ENCODE measurements at regions not wholly inside any gene's neighbourhood (a gene's known extent, or its start where the extent isn't known, plus 50 kb on each side); places are given as distances from the start of the nearest gene placed in this dataset.

- WGBS (ENCODE audit: low lambda C conversion rate): 14% methylated on average over 2 of the region's 2 CpGs
Measured at GRCh38 chr13:48908381-48909055, 67.2 kb upstream of the FNDC3A start.

More at GRCh38 chr13:48908381-48909055, 67.2 kb upstream of the FNDC3A start:
- H3K9me2 ChIP-seq: no peaks in the 10 kb centered on the region
- no peaks in the 10 kb centered on the region for H4K20me1 ChIP-seq (ENCODE audit: insufficient read depth)
- POLR2A ChIA-PET: no interaction called here
- peaks cover 12% of the 10 kb centered on the region for H3F3A ChIP-seq (replicated peaks; ENCODE audit: insufficient read depth)
- peak overlapping the region; percentile 64 for H3K4me2 ChIP-seq
- DNase-seq: no peak
- H3K9ac ChIP-seq: no peak overlapping the region
- no peaks in the 10 kb centered on the region for H3K27me3 ChIP-seq (ENCODE audit: insufficient read depth)
- H2AFZ ChIP-seq (ENCODE audit: low read depth): peak overlapping the region; percentile 64
- peaks cover 0 to 3% of the 10 kb centered on the region in 2 experiments; a peak in 1 of 4 replicates for H3K4me1 ChIP-seq (ENCODE audit: control insufficient read depth in 1 of 2, insufficient read depth in 2 of 2, low read depth in 1 of 2, low read length in 1 of 2)
- H3K9me3 ChIP-seq: no peaks in the 10 kb centered on the region
- peak overlapping the region; percentile 58 to 78; a peak in 3 of 4 replicates for H3K27ac ChIP-seq (ENCODE audit: low read depth in 2 of 2, low read length in 1 of 2)
- no peaks in the 10 kb centered on the region for H3K79me2 ChIP-seq (ENCODE audit: insufficient read depth)
- CTCF ChIA-PET: interaction anchor here (0.8 kb wide), 1 partner anchor 23 kb away, joined by 3 read pairs; no protein-coding TSS in a partner anchor
- no peaks in the 10 kb centered on the region for H3K36me3 ChIP-seq (replicated peaks in 1 of 2; ENCODE audit: control insufficient read depth in 1 of 2, insufficient read depth in 2 of 2, low read length in 1 of 2)
- H3K4me3 ChIP-seq (ENCODE audit: low read depth in 2 of 2, low read length in 1 of 2): peak overlapping the region in 1 of 2 experiments; percentile 40; a peak in 3 of 4 replicates
- TF ChIP-seq CHD2 (IDR thresholded peaks at IDR 0.05; ENCODE audit: low read length, partially characterized antibody) (no peak), USF1 (IDR thresholded peaks at IDR 0.05; ENCODE audit: borderline replicate concordance, low read depth) (no peak), YY1 (IDR thresholded peaks at IDR 0.05; ENCODE audit: low read depth) (no peak), FOXJ3 (CRISPR knock-in tag; IDR thresholded peaks at IDR 0.05) (no peak), JUND (IDR thresholded peaks at IDR 0.05) (peak; percentile 72), FOSL2 (IDR thresholded peaks at IDR 0.05; ENCODE audit: borderline replicate concordance, low read depth) (peak; percentile 68; the same call in 1 of the 2 replicates), TEAD4 (IDR thresholded peaks at IDR 0.05; ENCODE audit: borderline replicate concordance, insufficient read depth) (peak; percentile 44; the same call in 1 of the 2 replicates), NFIC (IDR thresholded peaks at IDR 0.05; ENCODE audit: borderline replicate concordance) (peak; percentile 65), USF2 (IDR thresholded peaks at IDR 0.05; ENCODE audit: borderline replicate concordance, low read depth, low read length) (no peak), EP300 (IDR thresholded peaks at IDR 0.05; ENCODE audit: borderline replicate concordance in 1 of 2, low read depth in 1 of 2, low read length in 1 of 2) (peak in 1 of 2 experiments; percentile 52; a peak in 1 of 4 replicates), ELF1 (IDR thresholded peaks at IDR 0.05) (no peak), PBX3 (IDR thresholded peaks at IDR 0.05) (peak; percentile 78), MAX (IDR thresholded peaks at IDR 0.05; ENCODE audit: low read depth) (no peak), GABPA (IDR thresholded peaks at IDR 0.05; ENCODE audit: low read depth) (no peak), TCF12 (IDR thresholded peaks at IDR 0.05) (peak; percentile 82), POLR2AphosphoS5 (IDR thresholded peaks at IDR 0.05; ENCODE audit: low read depth, low read length) (no peak), ZBTB33 (IDR thresholded peaks at IDR 0.05; ENCODE audit: borderline replicate concordance, low read depth) (0 out of 2 replicates have a peak, but pooled peaks have one; percentile 17), TAF1 (IDR thresholded peaks at IDR 0.05; ENCODE audit: borderline replicate concordance, low read depth, low read length) (no peak), FOXM1 (IDR thresholded peaks at IDR 0.05; ENCODE audit: low read depth) (0 out of 2 replicates have a peak, but pooled peaks have one; percentile 51), RAD21 (IDR thresholded peaks at IDR 0.05; ENCODE audit: low read length) (no peak), RCOR1 (IDR thresholded peaks at IDR 0.05; ENCODE audit: low read length) (no peak), RXRA (IDR thresholded peaks at IDR 0.05; ENCODE audit: borderline replicate concordance, low read depth) (peak; percentile 49; the same call in 1 of the 2 replicates), RFX5 (IDR thresholded peaks at IDR 0.05; ENCODE audit: low read length) (no peak), MEF2A (IDR thresholded peaks at IDR 0.05; ENCODE audit: borderline replicate concordance, low read depth) (no peak)
